Activated CD4-positive, alpha-beta T cell treated with anti-CD3 and anti-CD28 coated beads, Interleukin-2, amount 10 ng/mL, durations not matched to agents 7 days and 5 days (primary cell): ENCODE measurements at regions not wholly inside any gene's neighbourhood (a gene's known extent, or its start where the extent isn't known, plus 50 kb on each side); places are given as distances from the start of the nearest gene placed in this dataset.

Source experiments
- CTCF ChIA-PET: fragments of 350-600 bp; sonication (Branson Sonifier 250); formaldehyde crosslinking; loops from one replicate; lab custom pipeline; 2021; ENCODE audit warnings: antibody characterized with exemption; lab: Charles Lee
- POLR2A ChIA-PET: fragments of 350-600 bp; sonication (Branson Sonifier 250); formaldehyde crosslinking; loops from one replicate; lab custom pipeline; 2021; ENCODE audit warnings: antibody characterized with exemption; lab: Charles Lee
- DNase-seq: peaks from one replicate; pipeline ENCODE4 v3.0.0-alpha.2; 2020
- H3K27ac Mint-ChIP-seq: one replicate; pipeline ENCODE4 v1.8.0; 2021; ENCODE audit warnings: mild to moderate bottlenecking, moderate library complexity, mixed read lengths
- H3K27me3 Mint-ChIP-seq: one replicate; pipeline ENCODE4 v1.8.0; 2021; ENCODE audit warnings: mixed read lengths
- H3K36me3 Mint-ChIP-seq: one replicate; pipeline ENCODE4 v1.8.0; 2021; ENCODE audit warnings: low read depth, mixed read lengths
- H3K4me1 Mint-ChIP-seq: one replicate; pipeline ENCODE4 v1.8.0; 2021; ENCODE audit warnings: mixed read lengths
- H3K4me3 Mint-ChIP-seq: one replicate; pipeline ENCODE4 v1.8.0; 2021; ENCODE audit warnings: mild to moderate bottlenecking, moderate library complexity, mixed read lengths
- H3K9me3 Mint-ChIP-seq: one replicate; pipeline ENCODE4 v1.8.0; 2021; ENCODE audit warnings: mixed read lengths

- Mint-ChIP-seq H3K4me1 (no peaks in the 10 kb centered on the region), H3K27me3 (no peaks in the 10 kb centered on the region), H3K4me3 (no peak overlapping the region), H3K9me3 (no peaks in the 10 kb centered on the region), H3K27ac (no peak overlapping the region), H3K36me3 (no peaks in the 10 kb centered on the region)
- ChIA-PET CTCF (interaction anchor here (0.8 kb wide), 1 partner anchor 33 kb away, joined by 5 read pairs; no protein-coding TSS in a partner anchor), POLR2A (no interaction called here)
- no peak for DNase-seq
Observed at GRCh38 chr10:123462756-123463155, 203.4 kb upstream of the GPR26 start.

DNA sequence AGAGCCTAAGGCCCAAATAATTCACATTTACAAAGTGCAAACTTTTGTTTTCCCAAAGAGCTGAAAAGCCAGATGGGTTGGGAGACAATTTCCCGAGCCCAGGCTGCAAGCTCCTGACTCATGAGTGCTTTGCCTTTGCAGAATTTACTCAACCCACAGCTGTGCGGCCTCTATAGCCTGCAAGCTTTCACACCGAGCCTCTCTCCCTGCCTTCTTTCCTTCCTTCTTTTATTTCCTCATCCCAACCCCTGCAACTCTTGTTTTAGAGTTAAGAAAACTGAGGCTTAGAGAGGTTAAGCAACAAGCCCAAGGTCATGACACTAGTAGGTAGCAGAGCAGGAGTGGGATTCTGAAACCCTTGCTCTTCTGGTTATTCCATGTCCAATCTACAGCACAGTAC is 203.0 kb upstream of the GPR26 start:
- Mint-ChIP-seq H3K27ac (no peak overlapping the region), H3K36me3 (no peaks in the 10 kb centered on the region), H3K27me3 (no peaks in the 10 kb centered on the region), H3K4me1 (no peaks in the 10 kb centered on the region), H3K9me3 (no peaks in the 10 kb centered on the region), H3K4me3 (no peak overlapping the region)
- POLR2A ChIA-PET = no interaction called here
- DNase-seq = no peak
- CTCF ChIA-PET = interaction anchor here (0.8 kb wide), 1 partner anchor 34 kb away, joined by 5 read pairs; no protein-coding TSS in a partner anchor

- Mint-ChIP-seq H3K9me3 (no peaks in the 10 kb centered on the region), H3K4me1 (no peaks in the 10 kb centered on the region), H3K36me3 (no peaks in the 10 kb centered on the region), H3K4me3 (no peak overlapping the region), H3K27ac (no peak overlapping the region), H3K27me3 (no peaks in the 10 kb centered on the region)
- no peak for DNase-seq
- ChIA-PET CTCF (no interaction called here), POLR2A (no interaction called here)
Observed at GRCh38 chr10:123463698-123464097, 202.5 kb upstream of the GPR26 start.

DNA sequence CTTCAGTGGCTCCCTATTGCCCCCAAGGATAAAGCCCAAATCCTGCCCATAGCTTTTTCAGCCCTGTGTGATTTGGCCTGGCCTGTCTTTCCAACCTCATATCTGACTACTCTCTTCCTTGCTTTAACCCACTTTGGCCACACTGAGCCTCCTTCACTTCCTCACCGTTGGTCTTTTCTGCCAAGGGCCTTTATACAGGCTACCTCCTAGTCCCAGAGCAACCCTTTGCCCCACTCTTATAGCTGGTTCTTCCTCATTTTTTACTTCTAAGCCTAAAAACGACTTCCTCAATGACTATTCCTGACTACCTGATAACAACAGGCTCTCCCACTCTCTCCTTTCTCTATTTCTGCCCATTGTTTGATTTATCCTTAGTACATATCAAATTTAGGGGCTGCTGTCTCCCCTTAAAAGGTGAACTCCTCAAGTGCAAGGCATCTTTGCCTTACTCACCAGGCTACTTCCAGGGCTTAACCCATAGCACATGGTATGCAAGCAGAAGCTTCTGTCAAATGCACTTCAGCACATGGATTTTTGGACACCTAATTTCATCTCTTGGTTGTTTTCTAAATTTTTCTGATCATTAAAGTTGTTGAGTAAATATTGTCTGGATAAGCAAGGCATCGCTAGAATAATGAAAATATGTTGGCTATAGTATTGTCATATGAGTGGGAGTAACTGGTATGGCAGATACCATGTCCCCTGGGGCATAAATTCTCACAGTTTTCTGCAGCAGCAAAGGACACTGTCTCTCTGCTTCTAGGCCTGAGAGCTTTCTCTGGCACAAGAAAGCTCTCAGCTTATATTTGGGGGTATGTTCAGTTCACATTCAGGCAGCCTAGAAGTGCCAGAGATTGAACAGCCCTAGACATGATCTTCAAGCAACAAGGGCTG is 201.5 kb upstream of the GPR26 start:
- H3K27ac Mint-ChIP-seq = no peak overlapping the region
- CTCF ChIA-PET = no interaction called here
- H3K36me3 Mint-ChIP-seq = no peaks in the 10 kb centered on the region
- no peaks in the 10 kb centered on the region for H3K27me3 Mint-ChIP-seq
- no peaks in the 10 kb centered on the region for H3K9me3 Mint-ChIP-seq
- H3K4me1 Mint-ChIP-seq = no peaks in the 10 kb centered on the region
- no peak overlapping the region for H3K4me3 Mint-ChIP-seq
- POLR2A ChIA-PET = no interaction called here
- no peak for DNase-seq

DNA sequence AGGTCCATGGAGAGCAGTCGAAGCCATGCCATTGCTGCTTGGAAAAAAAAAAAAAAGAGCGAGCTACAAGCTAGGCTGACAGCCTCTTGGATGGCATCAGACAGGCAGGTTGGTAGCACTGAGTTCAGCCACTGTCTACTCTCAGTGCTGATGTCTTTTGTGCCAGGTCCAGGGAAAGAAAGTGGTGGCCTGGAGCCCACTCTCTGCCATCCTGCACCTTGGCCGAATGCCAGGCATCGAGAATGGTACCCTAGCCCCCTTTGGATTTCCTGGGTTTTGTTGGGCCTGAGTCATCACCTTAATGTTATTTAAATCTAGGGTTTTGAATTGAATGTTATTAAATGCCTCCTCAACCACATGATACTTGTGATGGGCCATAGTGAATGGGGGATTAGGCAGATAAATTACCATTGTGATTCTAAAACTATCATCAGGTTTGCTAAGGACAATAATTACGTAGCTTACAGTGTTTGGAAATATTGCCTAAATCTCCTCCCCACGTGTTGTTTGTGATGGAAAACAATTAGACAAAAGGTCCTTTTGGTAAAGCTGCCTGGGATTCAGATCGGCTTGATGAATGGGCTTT is 195.7 kb upstream of the GPR26 start:
- Mint-ChIP-seq H3K4me3 (no peak overlapping the region), H3K27me3 (peaks cover 6% of the 10 kb centered on the region), H3K9me3 (no peaks in the 10 kb centered on the region), H3K36me3 (no peaks in the 10 kb centered on the region), H3K27ac (no peak overlapping the region), H3K4me1 (no peaks in the 10 kb centered on the region)
- DNase-seq = no peak
- CTCF ChIA-PET = interaction anchor here (0.7 kb wide), 1 partner anchor 1823 kb away, joined by 4 read pairs; no protein-coding TSS in a partner anchor
- POLR2A ChIA-PET = no interaction called here

GRCh38 chr10:123471811-123472210 is 194.3 kb upstream of the GPR26 start:
- Mint-ChIP-seq H3K9me3 (no peaks in the 10 kb centered on the region), H3K4me1 (no peaks in the 10 kb centered on the region), H3K27me3 (peaks cover 6% of the 10 kb centered on the region), H3K36me3 (no peaks in the 10 kb centered on the region), H3K4me3 (no peak overlapping the region), H3K27ac (no peak overlapping the region)
- DNase-seq = no peak
- CTCF ChIA-PET = no interaction called here
- POLR2A ChIA-PET = no interaction called here

DNA sequence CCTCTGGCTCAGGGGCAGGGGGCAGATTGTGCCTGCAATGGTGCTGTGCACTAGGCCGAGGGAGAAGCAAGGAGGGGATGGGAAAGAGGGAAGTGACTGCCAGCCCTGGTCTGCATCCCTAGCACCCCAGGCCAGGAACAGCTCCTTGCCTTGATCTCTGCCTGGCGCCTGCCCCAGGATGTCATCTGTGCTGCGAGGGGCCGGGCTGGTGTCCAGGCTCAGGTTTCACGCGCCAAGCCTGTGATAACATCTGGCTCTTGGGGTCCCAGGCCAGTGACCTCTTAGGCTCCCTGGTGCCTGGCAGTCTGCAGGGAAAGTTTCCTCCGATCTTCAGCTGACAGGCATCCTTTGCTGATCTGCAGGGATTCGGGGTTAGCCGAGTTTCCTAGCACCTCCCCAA is 193.5 kb upstream of the GPR26 start:
- Mint-ChIP-seq H3K27ac (no peak overlapping the region), H3K27me3 (peaks cover 6% of the 10 kb centered on the region), H3K36me3 (no peaks in the 10 kb centered on the region), H3K4me3 (no peak overlapping the region), H3K4me1 (no peaks in the 10 kb centered on the region), H3K9me3 (no peaks in the 10 kb centered on the region)
- no peak for DNase-seq
- POLR2A ChIA-PET = no interaction called here
- CTCF ChIA-PET = no interaction called here

GRCh38 chr10:123474700-123475099 is 191.5 kb upstream of the GPR26 start:
- no peaks in the 10 kb centered on the region for H3K9me3 Mint-ChIP-seq
- H3K4me1 Mint-ChIP-seq = no peaks in the 10 kb centered on the region
- no peak overlapping the region for H3K27ac Mint-ChIP-seq
- ChIA-PET CTCF (no interaction called here), POLR2A (interaction anchor here (0.7 kb wide), 1 partner anchor 26 kb away, joined by 3 read pairs; no protein-coding TSS in a partner anchor)
- H3K4me3 Mint-ChIP-seq = no peak overlapping the region
- no peak for DNase-seq
- peaks cover 6% of the 10 kb centered on the region for H3K27me3 Mint-ChIP-seq
- H3K36me3 Mint-ChIP-seq = no peaks in the 10 kb centered on the region

DNA sequence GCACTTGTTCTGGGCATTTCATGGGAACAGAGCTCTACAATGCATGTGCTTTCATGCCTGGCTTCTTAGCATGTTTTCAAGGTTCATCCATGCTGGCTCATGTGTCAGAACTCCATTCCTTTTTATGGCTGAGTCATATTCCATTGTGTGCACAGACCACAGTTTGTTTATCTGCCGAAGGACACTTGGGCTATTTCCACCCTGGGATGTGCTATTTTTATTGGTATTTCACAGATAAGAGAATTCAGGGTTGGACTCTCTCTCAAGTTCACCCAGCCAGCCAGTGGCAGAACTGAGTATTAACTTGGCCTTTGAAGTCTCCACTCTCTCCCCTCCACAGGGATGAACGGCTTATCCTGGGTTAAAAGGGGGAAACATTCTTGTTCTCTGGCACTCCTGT is 190.7 kb upstream of the GPR26 start:
- Mint-ChIP-seq H3K4me3 (no peak overlapping the region), H3K27ac (no peak overlapping the region), H3K27me3 (peaks cover 6% of the 10 kb centered on the region), H3K4me1 (no peaks in the 10 kb centered on the region), H3K36me3 (no peaks in the 10 kb centered on the region), H3K9me3 (no peaks in the 10 kb centered on the region)
- ChIA-PET POLR2A (no interaction called here), CTCF (no interaction called here)
- DNase-seq = no peak

DNA sequence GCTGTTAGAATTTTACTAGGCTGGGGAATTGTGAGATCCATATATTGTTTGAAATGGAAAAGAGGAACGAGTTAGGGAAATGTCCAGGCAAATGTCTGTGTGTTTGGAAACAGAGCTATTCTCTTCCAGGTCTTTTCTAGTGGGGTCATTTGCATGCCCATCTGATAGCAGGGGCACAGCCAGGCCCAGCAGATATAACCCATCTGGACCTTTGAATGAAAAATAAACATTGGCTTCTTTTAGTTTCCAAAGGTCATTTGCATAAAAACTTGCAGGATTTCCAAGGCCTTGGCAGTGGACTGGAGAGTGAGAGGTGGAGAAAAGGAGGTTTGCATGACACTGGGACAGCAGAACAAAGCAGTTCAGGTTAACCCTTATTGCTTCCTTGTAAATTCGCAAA is 188.0 kb upstream of the GPR26 start:
- H3K4me3 Mint-ChIP-seq = no peak overlapping the region
- no peaks in the 10 kb centered on the region for H3K4me1 Mint-ChIP-seq
- CTCF ChIA-PET = no interaction called here
- H3K9me3 Mint-ChIP-seq = no peaks in the 10 kb centered on the region
- POLR2A ChIA-PET = no interaction called here
- H3K36me3 Mint-ChIP-seq = no peaks in the 10 kb centered on the region
- H3K27me3 Mint-ChIP-seq = no peaks in the 10 kb centered on the region
- H3K27ac Mint-ChIP-seq = no peak overlapping the region
- DNase-seq = no peak

DNA sequence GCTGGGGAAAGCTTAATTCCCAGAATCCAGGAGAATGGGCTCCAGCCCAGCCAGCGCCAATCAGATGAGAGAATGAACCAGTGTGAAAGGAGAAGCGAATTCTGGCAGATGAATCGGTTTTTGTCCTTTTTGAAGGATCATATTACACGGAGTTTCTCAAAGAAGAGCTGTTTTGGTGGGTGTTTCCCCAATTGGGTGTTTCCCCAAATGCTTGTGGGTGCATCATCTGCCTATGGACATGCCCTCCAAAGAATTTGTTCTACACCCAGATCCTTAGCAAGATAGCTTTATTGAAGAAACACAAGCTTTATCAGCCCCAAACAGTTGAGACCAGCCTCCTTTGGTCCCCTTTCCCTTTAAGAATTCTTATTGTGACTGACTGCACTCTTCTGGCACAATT is 186.5 kb upstream of the GPR26 start:
- H3K27me3 Mint-ChIP-seq = no peaks in the 10 kb centered on the region
- no peak overlapping the region for H3K27ac Mint-ChIP-seq
- H3K4me1 Mint-ChIP-seq = no peaks in the 10 kb centered on the region
- CTCF ChIA-PET = no interaction called here
- no peak for DNase-seq
- no peaks in the 10 kb centered on the region for H3K9me3 Mint-ChIP-seq
- H3K36me3 Mint-ChIP-seq = no peaks in the 10 kb centered on the region
- POLR2A ChIA-PET = no interaction called here
- H3K4me3 Mint-ChIP-seq = no peak overlapping the region

DNA sequence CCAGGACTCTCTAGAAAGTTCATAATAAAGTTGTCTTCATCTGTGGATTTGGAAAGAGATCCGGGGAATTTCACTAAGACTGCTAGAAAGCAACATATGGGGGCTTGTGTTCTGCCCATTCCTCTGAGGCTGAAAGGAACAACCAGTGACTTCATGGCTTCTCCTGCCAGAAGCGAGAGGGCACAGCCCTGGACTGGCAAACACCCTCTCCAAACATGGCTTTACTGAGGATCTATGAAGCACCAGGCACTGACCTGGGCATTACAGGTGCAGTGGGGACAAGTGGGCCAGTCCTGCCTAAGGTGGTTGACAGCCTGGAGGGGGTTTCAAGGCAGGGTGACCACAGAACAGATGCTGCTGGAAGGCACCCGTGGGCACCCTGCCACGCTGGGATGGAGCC is 185.8 kb upstream of the GPR26 start:
- no peak for DNase-seq
- H3K27me3 Mint-ChIP-seq = no peaks in the 10 kb centered on the region
- ChIA-PET POLR2A (no interaction called here), CTCF (no interaction called here)
- H3K4me3 Mint-ChIP-seq = no peak overlapping the region
- no peaks in the 10 kb centered on the region for H3K36me3 Mint-ChIP-seq
- no peak overlapping the region for H3K27ac Mint-ChIP-seq
- H3K4me1 Mint-ChIP-seq = no peaks in the 10 kb centered on the region
- no peaks in the 10 kb centered on the region for H3K9me3 Mint-ChIP-seq

DNA sequence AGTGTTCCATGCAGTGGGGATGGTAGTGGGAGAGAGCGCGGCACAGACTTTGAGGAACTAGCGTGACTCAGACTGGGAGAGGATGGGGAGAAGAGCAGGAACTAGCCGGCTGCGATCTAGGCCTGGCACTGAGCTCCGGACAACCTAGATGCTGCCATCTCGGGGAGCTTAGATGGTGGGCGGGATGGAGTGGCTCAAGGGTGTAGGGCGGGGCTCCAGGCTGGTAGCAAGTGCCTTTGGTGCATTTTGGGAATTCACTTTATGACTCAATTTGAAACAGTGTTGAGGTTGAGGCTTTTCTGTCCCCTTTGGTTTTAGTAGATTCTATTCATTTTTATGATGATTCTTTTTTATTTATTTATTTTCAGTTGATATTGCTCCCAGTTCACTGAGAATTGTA is 185.3 kb upstream of the GPR26 start:
- CTCF ChIA-PET = no interaction called here
- POLR2A ChIA-PET = no interaction called here
- no peak for DNase-seq
- H3K27me3 Mint-ChIP-seq = no peaks in the 10 kb centered on the region
- no peaks in the 10 kb centered on the region for H3K9me3 Mint-ChIP-seq
- no peaks in the 10 kb centered on the region for H3K4me1 Mint-ChIP-seq
- H3K27ac Mint-ChIP-seq = no peak overlapping the region
- H3K4me3 Mint-ChIP-seq = no peak overlapping the region
- no peaks in the 10 kb centered on the region for H3K36me3 Mint-ChIP-seq
